OCI-LY1 (cell line): ENCODE measurements at regions not wholly inside any gene's neighbourhood (a gene's known extent, or its start where the extent isn't known, plus 50 kb on each side); places are given as distances from the start of the nearest gene placed in this dataset.

Source experiments
- EZH2 ChIP-seq: fragments of 200-600 bp; sonication (generic), shearing (Covaris generic); IDR thresholded peaks from 2 replicates; pipeline ENCODE4 v1.8.0; 2017; ENCODE audit warnings: borderline replicate concordance, mixed run types, mild to moderate bottlenecking, antibody characterized with exemption, low read length, moderate library complexity, mixed read lengths
- TF ChIP-seq, protein P1 (sequence below): fragments of 200-600 bp; sonication (generic), shearing (Covaris generic); IDR thresholded peaks from 2 replicates; pipeline ENCODE4 v1.5.1; 2017; ENCODE audit warnings: mild to moderate bottlenecking, antibody characterized with exemption, low read length, moderate library complexity, mixed read lengths

DNA sequence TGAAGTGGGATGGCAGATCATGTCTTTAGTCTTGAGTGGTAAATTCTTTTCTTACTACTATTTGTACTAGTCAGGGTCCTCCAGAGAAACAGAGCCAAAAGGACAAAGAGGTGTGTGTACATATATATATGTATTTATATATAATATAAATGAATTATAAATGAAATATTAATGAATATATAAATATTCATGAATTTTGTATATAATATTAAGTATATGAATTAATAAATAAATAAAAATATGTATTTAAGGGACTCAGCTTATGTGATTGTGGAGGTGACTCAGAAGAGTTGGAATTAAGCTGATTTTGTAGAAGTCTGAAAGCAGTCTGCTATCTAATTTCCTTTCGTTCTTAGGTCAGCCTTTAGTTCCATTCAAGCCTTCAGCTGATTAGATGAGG, 265.3 kb upstream of the MMS22L start:
- TF ChIP-seq, protein P1, sequence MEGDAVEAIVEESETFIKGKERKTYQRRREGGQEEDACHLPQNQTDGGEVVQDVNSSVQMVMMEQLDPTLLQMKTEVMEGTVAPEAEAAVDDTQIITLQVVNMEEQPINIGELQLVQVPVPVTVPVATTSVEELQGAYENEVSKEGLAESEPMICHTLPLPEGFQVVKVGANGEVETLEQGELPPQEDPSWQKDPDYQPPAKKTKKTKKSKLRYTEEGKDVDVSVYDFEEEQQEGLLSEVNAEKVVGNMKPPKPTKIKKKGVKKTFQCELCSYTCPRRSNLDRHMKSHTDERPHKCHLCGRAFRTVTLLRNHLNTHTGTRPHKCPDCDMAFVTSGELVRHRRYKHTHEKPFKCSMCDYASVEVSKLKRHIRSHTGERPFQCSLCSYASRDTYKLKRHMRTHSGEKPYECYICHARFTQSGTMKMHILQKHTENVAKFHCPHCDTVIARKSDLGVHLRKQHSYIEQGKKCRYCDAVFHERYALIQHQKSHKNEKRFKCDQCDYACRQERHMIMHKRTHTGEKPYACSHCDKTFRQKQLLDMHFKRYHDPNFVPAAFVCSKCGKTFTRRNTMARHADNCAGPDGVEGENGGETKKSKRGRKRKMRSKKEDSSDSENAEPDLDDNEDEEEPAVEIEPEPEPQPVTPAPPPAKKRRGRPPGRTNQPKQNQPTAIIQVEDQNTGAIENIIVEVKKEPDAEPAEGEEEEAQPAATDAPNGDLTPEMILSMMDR: no peak
- TF ChIP-seq EZH2: no peak
